NCI-H1092 (cell line): ENCODE measurements at regions not wholly inside any gene's neighbourhood (a gene's known extent, or its start where the extent isn't known, plus 50 kb on each side); places are given as distances from the start of the nearest gene placed in this dataset.

ENCODE experiments used
- DNase-seq: peaks from one replicate; lab custom pipeline; 2025; lab: John Stamatoyannopoulos, UW

DNA sequence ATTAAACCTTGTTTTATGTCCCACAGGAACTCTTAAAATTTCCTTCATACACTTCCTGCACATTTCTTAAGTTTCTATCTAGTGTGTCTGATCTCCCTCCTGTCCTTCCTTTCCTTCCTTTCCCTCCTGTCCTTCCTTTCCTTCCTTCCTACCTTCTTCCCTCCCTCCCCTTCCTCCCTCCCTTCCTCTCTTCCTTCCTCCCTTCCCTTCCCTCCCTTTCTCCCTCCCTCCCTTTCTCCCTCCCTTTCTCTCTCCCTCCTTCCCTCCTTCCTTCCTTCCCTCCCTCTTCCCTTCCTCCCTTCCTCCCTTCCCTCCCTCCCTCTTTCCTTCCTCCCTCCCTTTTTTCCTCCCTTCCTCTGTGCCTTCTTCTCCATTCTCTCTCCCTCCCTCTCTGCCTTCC lies 414.9 kb downstream of the ENC1 start:
- DNase-seq, result no peak

DNA sequence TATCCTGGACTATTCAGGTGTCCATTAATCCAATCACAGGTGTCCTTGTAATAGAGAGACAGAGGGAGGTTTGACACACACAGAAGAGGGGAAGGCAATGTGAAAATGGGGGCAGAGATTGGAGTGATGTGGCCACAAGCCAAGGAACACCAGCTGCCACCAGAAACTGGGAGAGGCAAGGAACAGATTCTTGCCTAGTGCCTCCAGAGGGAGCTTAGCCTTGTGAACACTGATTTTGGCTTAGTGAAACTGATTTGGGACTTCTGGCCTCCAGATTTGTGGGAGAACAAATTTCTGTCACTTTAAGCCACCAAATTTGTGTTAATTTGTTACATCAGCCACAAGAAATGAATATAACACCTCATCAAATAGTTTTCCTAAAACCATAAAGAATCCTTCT lies 416.2 kb downstream of the ENC1 start:
- no peak for DNase-seq

DNA sequence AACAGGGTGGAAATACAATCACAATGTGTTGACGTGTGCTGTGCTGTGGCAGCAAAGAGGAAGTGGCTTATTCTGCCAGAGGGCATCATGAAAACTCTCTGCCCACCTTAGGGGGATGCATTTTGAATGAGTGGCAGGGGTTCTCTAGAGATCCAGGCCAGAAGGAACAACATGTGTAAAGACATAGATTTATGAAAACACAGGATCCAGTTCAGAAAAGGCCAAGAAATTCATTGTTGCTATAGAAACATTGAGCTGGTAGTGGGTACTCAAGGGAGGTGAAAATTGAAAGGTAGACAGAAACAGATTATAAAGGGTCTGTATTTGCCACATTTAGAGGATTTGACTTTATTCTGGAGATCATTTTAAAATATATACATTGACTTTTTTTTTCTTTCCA lies 417.7 kb downstream of the ENC1 start:
- DNase-seq, result no peak

DNA sequence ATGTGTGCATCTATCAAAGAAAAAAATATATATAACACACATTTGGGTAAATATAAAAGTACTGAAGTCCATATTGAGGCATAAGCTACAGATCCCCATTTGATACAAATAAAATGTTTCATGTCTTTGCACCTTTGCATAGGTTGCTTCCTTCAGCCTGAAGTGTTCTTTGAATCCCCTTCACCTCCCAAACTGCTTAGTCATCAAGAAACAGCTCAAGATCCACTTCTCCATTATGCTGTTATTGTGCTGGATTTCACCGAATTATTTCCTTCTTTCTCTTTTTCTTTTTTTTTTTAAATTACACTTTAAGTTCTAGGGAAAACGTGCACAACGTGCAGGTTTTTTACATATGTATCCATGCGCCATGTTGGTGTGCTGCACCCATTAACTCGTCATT lies 419.1 kb downstream of the ENC1 start:
- no peak for DNase-seq

DNA sequence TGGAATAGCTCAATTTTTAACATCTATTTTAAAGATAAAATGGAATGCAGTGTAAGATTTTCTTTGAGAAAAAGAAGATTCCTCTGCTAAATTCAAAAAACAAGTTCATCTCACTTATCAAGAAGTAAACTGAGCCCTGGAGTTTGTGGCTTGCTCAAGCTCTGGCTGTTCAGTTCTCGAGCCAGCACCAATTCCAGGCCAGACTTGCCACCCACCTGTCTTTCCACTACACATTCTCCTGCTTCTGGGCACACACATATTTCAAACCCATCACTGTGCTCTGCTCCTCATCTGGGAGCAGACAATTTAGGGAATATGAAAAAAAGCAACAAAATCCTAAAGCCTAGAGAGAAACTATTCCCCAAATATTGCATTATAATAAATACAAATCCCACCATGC lies 424.5 kb downstream of the ENC1 start:
- no peak for DNase-seq

DNA sequence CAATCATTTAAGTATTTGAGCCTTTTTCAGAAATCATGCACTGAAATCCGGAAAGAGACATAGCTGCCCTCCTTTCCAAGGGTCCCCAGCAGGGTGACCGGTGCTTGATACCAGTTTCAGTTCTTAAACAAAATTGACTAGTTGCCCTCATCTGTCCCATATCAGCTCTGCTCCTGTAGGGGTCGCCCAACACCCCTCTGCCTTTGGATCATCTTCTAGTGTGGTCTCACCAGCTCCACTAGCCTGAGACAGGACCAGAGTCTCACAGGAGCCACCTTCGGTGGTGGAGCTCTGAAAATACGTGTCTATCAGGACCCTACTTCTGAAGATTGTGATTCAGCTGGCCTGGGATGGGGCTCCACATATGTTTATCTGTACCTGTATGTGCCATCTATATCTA lies 428.2 kb downstream of the ENC1 start:
- DNase-seq, result no peak

DNA sequence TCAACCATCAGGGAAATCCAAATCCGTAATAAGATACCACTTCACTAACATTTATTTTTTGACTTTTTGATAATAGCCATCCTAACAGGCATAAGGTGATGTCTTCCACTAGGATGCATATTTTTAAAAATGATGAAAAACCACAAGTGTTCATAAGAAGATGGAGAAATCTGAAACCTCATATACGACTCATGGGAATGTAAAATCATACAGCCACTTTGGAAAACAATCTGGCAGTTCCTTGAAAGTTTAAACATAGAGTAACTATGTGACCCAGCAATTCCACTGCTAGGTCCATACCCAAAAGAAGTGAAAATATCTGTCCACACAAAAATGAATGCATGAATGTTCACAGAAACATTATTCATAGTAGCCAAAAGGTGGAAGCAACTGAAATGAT lies 431.0 kb downstream of the ENC1 start:
- no peak for DNase-seq

DNA sequence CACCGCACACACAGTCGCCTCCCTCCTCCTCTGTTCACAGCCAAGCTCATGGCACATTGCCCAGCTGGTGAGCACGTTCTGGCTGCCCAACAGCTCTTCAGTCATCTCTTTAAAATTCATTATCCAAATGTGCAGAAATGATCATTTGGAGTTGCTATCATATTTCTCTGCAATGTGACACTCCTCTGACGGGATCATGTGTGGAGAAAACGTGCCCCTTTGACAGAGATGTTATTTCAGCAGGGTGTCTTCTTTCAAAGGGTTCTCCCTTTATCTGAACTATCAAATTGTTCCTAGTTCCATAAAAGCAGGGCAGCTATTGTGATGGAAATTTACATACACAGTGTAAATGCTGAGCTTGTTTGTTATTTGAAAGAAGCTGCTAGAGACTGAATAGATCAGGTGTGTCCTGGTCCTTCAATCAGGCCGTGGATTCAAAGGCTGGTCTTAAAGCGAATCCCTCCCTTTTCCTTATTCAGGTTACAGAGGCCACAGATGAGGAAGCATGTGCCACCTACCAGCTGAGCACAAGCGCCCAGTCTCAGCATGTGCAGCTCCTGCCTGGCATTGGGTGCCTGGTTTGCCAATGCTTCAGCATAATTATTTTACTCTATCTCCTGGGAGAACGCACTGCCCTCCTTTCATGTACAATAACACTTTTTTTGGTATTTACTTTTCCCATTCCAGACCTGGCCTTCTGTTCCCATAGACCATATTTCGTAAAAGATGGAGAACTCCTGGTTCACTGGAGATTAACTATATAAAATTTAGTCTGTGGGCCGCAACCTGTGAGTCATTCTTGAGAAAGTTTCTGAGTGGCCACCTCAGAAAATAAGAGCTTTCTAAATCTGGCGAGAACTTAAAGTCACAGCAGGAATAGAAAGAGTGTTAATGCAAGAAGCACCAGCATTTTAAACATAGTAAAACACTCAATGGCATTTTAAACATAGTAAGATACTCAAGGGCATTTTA lies 433.7 kb downstream of the ENC1 start:
- DNase-seq, result peak; percentile 91

DNA sequence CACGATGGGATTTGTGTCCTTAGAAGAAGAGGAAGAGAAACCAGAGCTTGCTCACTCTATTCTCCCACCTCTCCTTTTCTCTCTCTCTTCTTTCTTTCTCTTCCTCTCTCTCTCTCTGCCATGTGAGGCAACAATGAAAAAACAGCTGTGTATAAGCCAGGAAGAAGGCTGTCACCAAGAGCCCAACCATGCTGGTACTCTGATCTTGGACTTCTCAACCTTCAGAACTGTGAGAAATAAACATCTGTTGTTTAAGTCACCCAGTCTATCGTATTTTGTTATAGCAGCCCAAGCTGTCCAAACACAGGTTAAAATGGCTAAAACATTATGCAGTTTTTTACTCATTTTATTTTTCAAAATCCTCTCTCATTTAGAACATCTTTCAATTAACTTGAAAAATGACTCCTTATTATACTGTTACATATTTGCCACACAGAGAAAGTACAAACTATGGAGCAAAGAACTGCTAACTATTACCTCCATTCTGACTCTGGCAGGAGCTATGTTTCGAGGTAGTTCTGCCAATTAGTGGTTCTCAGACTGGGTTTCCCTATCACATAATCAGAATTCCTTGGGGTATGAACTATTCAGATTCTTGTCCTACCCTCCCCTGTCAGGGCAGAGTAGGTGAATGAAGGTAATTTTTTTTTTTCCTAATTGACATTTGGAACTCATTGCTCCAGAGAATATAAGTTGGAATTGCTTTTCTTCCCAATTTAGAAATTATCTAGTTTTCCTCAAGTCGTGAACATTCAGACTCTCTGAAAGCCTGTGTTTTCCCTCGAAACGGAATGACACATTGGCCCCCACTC lies 434.6 kb downstream of the ENC1 start:
- DNase-seq, result no peak

DNA sequence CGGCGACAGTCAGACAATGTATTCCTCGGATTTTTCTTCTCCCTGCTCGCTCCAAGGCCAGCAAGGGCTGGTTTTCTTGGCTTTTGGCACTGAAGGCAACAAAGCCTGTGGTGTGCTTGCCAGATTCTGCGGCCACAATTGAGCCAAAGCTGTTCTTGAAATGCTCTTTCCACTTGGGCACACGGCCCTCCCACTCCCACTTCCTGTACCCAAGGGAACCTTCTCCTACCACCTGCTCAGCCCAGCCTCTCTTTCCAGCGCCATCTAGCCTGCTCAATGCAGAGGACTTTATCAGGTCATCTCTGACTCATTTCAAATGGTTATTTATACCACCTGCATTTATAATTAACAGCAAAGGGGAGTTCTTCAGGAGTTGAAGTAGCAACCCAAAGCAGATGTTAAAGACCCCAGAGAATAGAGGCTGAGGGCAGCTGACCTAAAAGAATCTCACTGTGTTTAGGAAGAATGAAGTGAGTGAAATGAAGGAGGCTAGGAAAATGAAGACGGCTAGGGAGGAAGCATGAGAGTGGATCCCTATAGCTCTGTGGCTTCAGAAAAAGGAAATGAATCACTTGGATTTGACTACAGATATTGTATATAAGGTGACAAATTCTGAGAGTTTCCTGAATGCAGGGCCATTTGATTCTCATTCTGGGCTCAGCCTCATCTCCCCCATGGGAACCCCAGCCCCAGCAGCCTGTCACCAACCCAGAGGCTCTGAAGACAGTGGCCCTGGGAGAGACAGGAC lies 439.0 kb downstream of the ENC1 start:
- peak; percentile 70 for DNase-seq

DNA sequence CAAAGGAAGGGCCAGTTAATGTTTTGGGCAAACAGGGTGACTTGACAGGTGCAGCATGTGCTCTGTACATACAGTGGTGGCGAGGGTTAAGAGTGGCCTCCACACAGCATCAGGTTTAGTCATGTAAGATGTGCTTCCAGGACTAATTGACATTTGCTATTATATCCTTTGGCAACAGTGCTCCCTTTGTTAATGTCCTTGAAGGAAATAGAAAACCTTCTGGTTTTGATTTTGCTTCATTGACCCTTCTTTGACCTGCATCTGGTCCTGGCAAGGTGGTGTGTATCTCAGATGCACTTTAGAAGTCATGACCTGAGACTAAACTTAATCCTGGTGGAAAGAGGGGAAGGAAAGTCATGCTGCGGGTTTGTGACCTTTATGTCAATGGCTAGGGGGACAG lies 440.0 kb downstream of the ENC1 start:
- DNase-seq, result peak; percentile 72

DNA sequence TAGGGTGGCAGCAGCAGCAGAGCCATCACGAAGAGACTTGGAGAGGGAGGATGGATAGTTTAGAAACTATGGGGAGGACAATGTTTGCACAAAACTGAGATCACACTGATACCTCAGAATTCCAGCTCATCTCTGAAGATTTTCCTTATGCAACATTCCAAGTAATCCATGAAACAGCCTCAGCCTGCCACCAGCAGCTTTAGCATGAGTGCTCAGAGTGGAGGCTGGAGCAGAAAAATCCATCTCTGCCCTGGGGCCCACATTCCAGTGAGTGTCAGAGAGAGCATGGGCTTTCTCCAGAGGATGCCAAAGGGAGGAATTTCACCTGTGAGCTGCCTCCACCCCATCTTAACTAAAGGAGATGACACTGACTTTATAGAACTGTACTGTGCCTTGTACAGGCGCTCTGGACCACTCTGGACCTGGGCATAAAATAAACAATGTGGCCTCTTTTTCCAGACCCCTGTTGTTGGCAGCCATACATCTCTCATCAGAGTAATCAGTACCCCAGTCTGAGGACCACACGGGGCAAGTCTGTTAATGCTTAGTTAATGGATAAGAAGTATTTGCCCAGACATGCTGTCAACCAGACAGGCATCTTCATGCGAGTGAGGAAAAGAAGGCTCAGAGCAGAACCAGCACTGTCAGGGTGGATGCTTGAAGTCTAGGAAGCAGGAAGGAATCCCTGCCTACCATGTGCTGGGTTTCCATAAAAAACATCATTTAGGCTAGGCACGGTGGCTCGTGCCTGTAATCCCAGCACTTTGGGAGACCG lies 440.9 kb downstream of the ENC1 start:
- no peak for DNase-seq

DNA sequence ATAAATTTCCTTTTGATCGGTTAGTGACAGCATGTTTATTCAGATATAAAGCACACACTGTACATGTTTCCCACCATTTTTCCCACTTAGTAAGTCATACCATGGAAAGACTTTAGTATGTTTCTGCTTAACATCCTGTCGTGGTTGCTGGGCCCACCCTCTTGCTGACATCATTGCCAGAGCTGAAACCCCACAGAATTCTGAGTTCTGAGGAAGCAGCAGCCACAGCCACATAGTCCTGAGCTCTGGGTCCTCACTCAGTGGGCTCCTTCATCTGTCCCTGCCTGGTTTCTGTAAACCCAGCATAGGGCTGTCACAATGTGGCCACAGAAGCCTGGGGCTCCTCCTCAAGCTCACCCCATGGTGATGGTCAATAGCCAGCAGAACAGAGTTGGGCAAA lies 441.5 kb downstream of the ENC1 start:
- no peak for DNase-seq

DNA sequence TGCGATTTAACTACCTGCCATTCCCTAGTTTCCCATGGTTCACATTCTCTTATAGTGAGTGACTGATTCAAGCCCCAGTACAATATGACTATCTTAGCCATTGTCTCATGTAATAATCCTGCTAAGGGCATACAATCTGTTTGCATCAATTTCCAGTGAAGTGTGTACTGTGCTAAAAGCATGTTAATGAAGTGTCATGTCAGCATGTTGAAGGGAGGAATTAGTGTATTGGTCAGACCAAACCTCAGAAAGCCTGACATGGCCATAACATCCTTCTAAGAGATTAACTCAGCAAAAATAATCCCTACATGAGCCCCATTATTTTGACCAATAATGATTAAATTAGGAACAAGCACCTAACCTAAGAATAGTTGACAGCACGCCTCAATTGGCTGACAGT lies 442.4 kb downstream of the ENC1 start:
- DNase-seq, result no peak

DNA sequence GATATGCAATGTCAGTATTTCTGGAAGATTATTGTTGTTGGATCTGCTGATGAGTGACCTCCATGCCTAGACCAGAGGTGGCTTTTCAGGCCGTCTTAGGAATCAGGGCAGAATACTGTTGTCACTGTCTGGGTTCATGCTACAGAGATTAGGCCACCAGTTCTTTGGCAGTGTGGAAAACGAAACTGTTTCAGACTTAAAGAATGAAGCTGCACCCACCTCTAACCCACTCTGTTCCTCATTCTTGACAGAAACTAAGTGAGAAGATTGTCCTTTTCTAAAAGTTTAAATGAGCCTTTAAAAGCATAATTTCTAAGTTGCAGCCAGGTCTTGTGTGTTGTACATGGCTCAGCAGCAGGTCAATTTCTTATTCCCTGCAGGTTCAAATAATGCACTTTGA lies 444.3 kb downstream of the ENC1 start:
- DNase-seq, result no peak

DNA sequence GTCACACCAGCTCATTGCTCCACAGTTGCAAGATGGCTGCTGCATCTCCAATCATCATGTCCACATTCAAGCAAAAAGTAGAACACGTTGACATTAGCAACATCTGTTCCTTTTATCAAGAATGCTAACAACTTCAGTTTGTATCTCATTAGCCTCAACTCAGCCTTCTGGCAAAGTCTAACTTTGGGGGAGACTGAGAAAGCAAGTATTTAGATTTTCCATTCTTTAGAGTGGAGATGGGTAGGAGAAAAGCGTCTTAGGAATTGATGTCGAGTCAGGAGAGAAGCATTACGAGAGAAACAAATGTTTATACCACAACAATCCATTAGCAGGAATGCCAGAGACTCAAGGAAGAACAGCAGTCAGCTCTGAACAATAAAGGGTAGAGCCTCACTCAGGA lies 446.3 kb downstream of the ENC1 start:
- no peak for DNase-seq

DNA sequence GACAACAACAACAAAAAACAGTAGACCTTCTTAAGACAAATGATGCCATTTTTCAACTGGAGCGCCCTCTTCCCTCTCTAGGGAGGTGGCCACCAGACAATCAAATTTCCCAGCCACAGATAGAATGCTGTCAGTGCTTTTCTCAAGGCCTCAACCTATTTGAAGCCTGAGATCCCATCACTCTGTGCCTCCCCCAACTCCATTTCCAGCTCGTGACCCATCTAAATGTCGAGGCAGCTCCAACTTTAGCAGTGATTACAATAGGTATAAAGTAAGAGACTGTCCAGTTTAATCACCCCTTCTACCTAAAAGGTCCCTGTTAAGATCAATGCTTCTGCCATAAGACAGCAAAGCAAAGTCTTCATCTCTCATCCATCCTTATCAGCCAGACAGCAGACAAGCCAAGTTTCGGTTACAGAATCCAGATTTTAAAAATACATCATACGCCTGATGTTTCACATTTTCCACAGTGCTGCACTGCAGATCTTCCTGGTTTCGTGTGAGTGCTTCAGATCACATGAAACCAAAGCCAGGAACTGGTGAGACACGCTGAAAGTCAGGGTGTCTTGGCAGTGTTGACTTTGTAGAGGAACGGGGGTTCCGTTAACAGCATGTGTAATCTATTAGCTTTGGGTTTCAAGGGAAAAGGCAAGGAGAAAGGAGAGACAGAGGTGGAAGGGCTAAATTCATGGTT lies 447.8 kb downstream of the ENC1 start:
- DNase-seq, result no peak

DNA sequence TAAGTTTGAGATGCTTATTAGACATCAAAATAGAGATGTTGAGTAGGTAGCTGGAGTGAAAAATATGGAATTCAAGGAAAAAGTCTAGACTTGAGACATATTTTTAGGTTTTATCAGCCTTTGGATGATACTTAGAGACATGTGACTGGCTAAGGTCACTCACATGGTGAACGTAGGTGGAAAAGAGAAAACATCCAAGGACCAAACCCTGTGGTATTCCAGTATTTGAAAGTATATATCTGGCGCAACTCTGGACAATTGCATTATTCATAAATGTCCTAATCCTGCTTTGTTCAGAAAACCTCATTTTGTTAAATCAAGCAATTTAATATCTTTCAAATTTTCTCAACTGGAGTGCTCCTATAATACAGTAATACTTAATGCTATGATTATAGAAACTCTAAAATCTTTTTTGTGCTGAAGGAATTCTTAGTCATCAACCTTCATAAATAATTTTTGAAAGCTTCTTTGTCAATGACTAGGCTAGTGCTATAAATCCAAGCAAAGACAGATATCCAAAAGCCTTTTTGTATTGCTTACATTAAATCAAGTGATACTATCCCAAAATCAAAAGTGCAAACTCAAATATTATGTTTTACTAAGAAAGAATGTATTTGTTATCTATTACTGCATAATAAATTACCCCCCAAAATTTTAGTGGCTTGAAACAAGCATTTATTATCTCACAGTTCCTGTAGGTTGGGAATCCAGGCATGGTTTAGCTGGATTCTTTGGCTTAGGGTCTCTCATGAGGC lies 452.0 kb downstream of the ENC1 start:
- DNase-seq, result no peak

DNA sequence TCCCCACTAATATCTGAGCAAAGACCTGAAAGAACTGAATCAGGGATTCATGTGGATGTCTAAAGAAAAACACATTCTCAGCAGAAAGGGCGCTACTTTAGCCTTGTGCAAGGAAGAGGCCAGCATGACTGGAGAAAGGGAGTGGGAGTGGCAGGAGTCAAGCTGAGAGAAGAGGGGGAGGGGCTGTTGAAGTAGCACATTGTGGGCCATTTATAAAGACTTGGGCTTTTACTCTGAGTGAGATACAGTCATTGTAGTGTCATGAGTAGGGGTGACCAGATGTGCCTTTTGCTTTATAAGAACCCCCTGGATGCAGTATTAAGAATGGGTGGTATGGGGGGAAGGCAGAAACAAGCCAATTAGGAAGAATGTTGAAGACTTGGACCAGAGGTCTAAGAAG lies 452.8 kb downstream of the ENC1 start:
- no peak for DNase-seq
